ENCODE measurements at regions not wholly inside any gene's neighbourhood (a gene's known extent, or its start where the extent isn't known, plus 50 kb on each side); places are given as distances from the start of the nearest gene placed in this dataset.
"Not testable (repeated sequence)": the region's sequence is repeated elsewhere in the genome, so short reads cannot be mapped to it uniquely, and the experiment has no call there.

- Histone ChIP-seq H3K4me1 (peaks cover 0 to 15% (median 8%) of the 10 kb centered on the region in 4 donors), H3K36me3 (no peaks in the 10 kb centered on the region), H3K27ac (no peak overlapping the region), H3K4me3 (no peak overlapping the region), H3K27me3 (no peaks in the 10 kb centered on the region), H3K9me3 (no peaks in the 10 kb centered on the region)
- no peak for TF ChIP-seq POLR2AphosphoS5 (IDR thresholded peaks at IDR 0.05)
- TF ChIP-seq POLR2A (IDR thresholded peaks at IDR 0.05), result no peak
- TF ChIP-seq CTCF (IDR thresholded peaks at IDR 0.05), result no peak
- no peak for TF ChIP-seq EP300 (IDR thresholded peaks at IDR 0.05)
- no peak for DNase-seq
- intact Hi-C loops (cut with DNase I), result no loop called here
Measured at GRCh38 chr11:109677876-109678275, 255.9 kb downstream of the C11orf87 start.

GRCh38 chr11:109680127-109680526, 258.1 kb downstream of the C11orf87 start:
- H3K27ac ChIP-seq, result no peak overlapping the region
- intact Hi-C loops (cut with DNase I), result no loop called here
- H3K9me3 ChIP-seq, result no peaks in the 10 kb centered on the region
- DNase-seq, result no peak
- no peaks in the 10 kb centered on the region for H3K36me3 ChIP-seq
- H3K4me1 ChIP-seq, result peaks cover 0 to 15% (median 8%) of the 10 kb centered on the region in 4 donors
- no peaks in the 10 kb centered on the region for H3K27me3 ChIP-seq
- TF ChIP-seq EP300 (IDR thresholded peaks at IDR 0.05), result no peak
- TF ChIP-seq CTCF (IDR thresholded peaks at IDR 0.05), result no peak
- no peak for TF ChIP-seq POLR2A (IDR thresholded peaks at IDR 0.05)
- no peak for TF ChIP-seq POLR2AphosphoS5 (IDR thresholded peaks at IDR 0.05)
- no peak overlapping the region for H3K4me3 ChIP-seq

DNA sequence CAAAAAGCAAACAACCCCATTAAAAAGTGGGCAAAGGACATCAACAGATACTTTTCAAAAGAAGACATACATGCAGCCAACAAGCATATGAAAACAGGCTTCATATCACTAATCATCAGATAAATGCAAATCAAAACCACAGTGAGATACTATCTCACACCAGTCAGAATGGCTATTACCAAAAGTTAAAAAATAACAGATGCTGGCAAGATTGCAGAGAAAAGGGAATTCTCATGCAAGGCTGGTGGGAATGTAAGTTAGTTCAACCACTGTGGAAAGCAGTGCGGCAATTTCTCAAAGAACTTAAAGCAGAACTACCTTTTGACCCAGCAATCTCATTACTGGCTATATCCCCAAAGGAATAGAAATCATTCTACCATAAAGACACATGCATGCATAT, 260.8 kb downstream of the C11orf87 start:
- DNase-seq; intact Hi-C loops (cut with DNase I); H3K27ac ChIP-seq; H3K4me1 ChIP-seq; H3K27me3 ChIP-seq; H3K9me3 ChIP-seq; H3K4me3 ChIP-seq; H3K36me3 ChIP-seq: not testable (repeated sequence)
- WGBS, 2 donors, result 93 to 95% methylated on average over 1 of the region's 1 CpG

DNA sequence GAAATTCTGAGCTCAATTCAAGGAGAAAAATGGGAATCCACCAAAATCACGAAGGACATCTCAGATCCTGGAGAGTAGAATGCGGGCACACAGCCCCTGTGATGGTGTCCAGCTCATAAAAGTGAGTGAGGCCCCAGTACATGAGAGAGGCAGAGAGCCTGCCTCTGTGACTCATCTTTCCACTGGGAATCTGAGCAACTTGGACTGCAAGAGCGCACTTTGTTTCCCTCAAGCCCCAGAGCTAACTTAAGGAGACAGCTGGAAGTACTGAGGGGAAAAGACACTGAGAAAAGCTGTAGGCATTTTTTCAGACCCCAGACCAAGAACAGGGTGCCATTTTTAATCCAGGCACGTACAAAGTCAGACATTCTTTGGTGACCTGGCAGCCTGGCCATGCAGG, 273.7 kb downstream of the C11orf87 start:
- TF ChIP-seq EP300 (IDR thresholded peaks at IDR 0.05), result no peak
- TF ChIP-seq POLR2AphosphoS5 (IDR thresholded peaks at IDR 0.05), result no peak
- no peak for TF ChIP-seq POLR2A (IDR thresholded peaks at IDR 0.05)
- TF ChIP-seq CTCF (IDR thresholded peaks at IDR 0.05), result no peak
- H3K9me3 ChIP-seq, result peaks cover 0 to 5% (median under 1%) of the 10 kb centered on the region in 4 donors

GRCh38 chr11:109696191-109696897, 274.4 kb downstream of the C11orf87 start:
- H3K36me3 ChIP-seq, result no peaks in the 10 kb centered on the region
- no peak overlapping the region for H3K4me3 ChIP-seq
- TF ChIP-seq CTCF (IDR thresholded peaks at IDR 0.05) (no peak), POLR2AphosphoS5 (IDR thresholded peaks at IDR 0.05) (no peak), POLR2A (IDR thresholded peaks at IDR 0.05) (no peak), EP300 (IDR thresholded peaks at IDR 0.05) (no peak)
- no peaks in the 10 kb centered on the region for H3K27me3 ChIP-seq
- WGBS, 2 donors, result 71 to 85% methylated on average over 3 of the region's 3 CpGs
- no peaks in the 10 kb centered on the region for H3K4me1 ChIP-seq
- peaks cover 0 to 5% (median under 1%) of the 10 kb centered on the region in 4 donors for H3K9me3 ChIP-seq
- DNase-seq, result no peak
- intact Hi-C loops (cut with DNase I), result no loop called here
- H3K27ac ChIP-seq, result no peak overlapping the region

More for the DNA sequence above, 273.7 kb downstream of the C11orf87 start:
- WGBS, 2 donors, result 79 to 83% methylated on average over 4 of the region's 4 CpGs
- H3K4me1 ChIP-seq, result no peaks in the 10 kb centered on the region
- intact Hi-C loops (cut with DNase I), result no loop called here
- H3K27ac ChIP-seq, result no peak overlapping the region
- no peaks in the 10 kb centered on the region for H3K36me3 ChIP-seq
- H3K4me3 ChIP-seq, result no peak overlapping the region
- DNase-seq, result no peak
- H3K27me3 ChIP-seq, result no peaks in the 10 kb centered on the region
